ENCODE measurements at regions not wholly inside any gene's neighbourhood (a gene's known extent, or its start where the extent isn't known, plus 50 kb on each side); places are given as distances from the start of the nearest gene placed in this dataset.

- Histone ChIP-seq H2AFZ (ENCODE audit: low read depth, low read length) (no peak overlapping the region), H3K4me2 (ENCODE audit: insufficient read depth, low read length) (no peak overlapping the region), H3K9me3 (replicated peaks; ENCODE audit: control insufficient read depth, insufficient read depth, low read length) (no peaks in the 10 kb centered on the region), H3K27me3 (ENCODE audit: control insufficient read depth in 2 of 2, insufficient read depth in 2 of 2, low read length in 2 of 2) (no peaks in the 10 kb centered on the region), H3K79me2 (ENCODE audit: control insufficient read depth, insufficient read depth, low read length) (no peaks in the 10 kb centered on the region), H3K27ac (ENCODE audit: insufficient read depth, low read depth, low read length) (no peak overlapping the region), H3K9ac (replicated peaks; ENCODE audit: extremely low read depth, insufficient read depth, low read length) (no peak overlapping the region), H3K4me1 (ENCODE audit: control insufficient read depth, extremely low read depth, insufficient read depth, low read length) (no peaks in the 10 kb centered on the region), H3K4me3 (replicated peaks in 1 of 3; ENCODE audit: insufficient read depth in 1 of 3, low read depth in 1 of 3, low read length in 3 of 3) (no peak overlapping the region), H3K9me1 (replicated peaks; ENCODE audit: control insufficient read depth, extremely low read depth, insufficient read depth, low read length) (no peaks in the 10 kb centered on the region), H4K20me1 (replicated peaks; ENCODE audit: control insufficient read depth, extremely low read depth, insufficient read depth, low read length) (no peaks in the 10 kb centered on the region), H3K36me3 (ENCODE audit: control insufficient read depth in 2 of 2, extremely low read depth in 1 of 2, insufficient read depth in 2 of 2, low read length in 2 of 2) (no peaks in the 10 kb centered on the region)
- no TSS peak for BruUV-seq (replicated peaks)
- ChIA-PET CTCF (no interaction called here), POLR2A (no interaction called here)
- FAIRE-seq (no peak), DNase-seq (ENCODE audit: low read depth, low spot score) (no peak)
- dilution Hi-C loops (cut with MboI; ENCODE audit: extremely low pct_ligation_motif_present, low sequenced_read_pairs) (no loop called here), intact Hi-C loops (cut with micrococcal nuclease) (no loop called here)
- TF ChIP-seq MYC (IDR thresholded peaks at IDR 0.05; ENCODE audit: low read depth, low read length) (no peak), CTCF (IDR thresholded peaks at IDR 0.05; ENCODE audit: extremely low read depth in 1 of 2, insufficient read depth in 1 of 2, low read depth in 1 of 2, low read length in 2 of 2) (no peak), JUN (IDR thresholded peaks at IDR 0.05; ENCODE audit: borderline replicate concordance, insufficient read depth, insufficient read length, low read depth) (no peak), EZH2 (IDR thresholded peaks at IDR 0.05; ENCODE audit: borderline replicate concordance, low read depth, low read length, severe bottlenecking) (no peak)
These were observed 277.6 kb downstream of the PSAT1 start for GRCh38 chr9:78574354-78575045.

- no peak overlapping the region for H3K4me2 ChIP-seq (ENCODE audit: insufficient read depth, low read length)
- FAIRE-seq = no peak
- CTCF ChIA-PET = no interaction called here
These were observed 278.2 kb downstream of the PSAT1 start for GRCh38 chr9:78575081-78575480.

More at GRCh38 chr9:78575081-78575480, 278.2 kb downstream of the PSAT1 start:
- no TSS peak for BruUV-seq (replicated peaks)
- TF ChIP-seq FOS (IDR thresholded peaks at IDR 0.05; ENCODE audit: borderline replicate concordance, insufficient read depth, low read length) (no peak), EZH2 (IDR thresholded peaks at IDR 0.05; ENCODE audit: borderline replicate concordance, low read depth, low read length, severe bottlenecking) (no peak), POLR2AphosphoS5 (IDR thresholded peaks at IDR 0.05; ENCODE audit: insufficient read depth, low read depth, low read length) (no peak), CTCF (IDR thresholded peaks at IDR 0.05; ENCODE audit: extremely low read depth in 1 of 2, insufficient read depth in 1 of 2, low read depth in 1 of 2, low read length in 2 of 2) (no peak), JUN (IDR thresholded peaks at IDR 0.05; ENCODE audit: borderline replicate concordance, insufficient read depth, insufficient read length, low read depth) (no peak), GATA2 (IDR thresholded peaks at IDR 0.05; ENCODE audit: insufficient read depth, insufficient read length, low read depth, low read length) (no peak), POLR2A (IDR thresholded peaks at IDR 0.05; ENCODE audit: low read depth, low read length) (no peak), MYC (IDR thresholded peaks at IDR 0.05; ENCODE audit: low read depth, low read length) (no peak), MAX (IDR thresholded peaks at IDR 0.05; ENCODE audit: insufficient read depth, insufficient read length) (no peak)
- Histone ChIP-seq H4K20me1 (replicated peaks; ENCODE audit: control insufficient read depth, extremely low read depth, insufficient read depth, low read length) (no peaks in the 10 kb centered on the region), H3K4me1 (ENCODE audit: control insufficient read depth, extremely low read depth, insufficient read depth, low read length) (no peaks in the 10 kb centered on the region), H3K27me3 (ENCODE audit: control insufficient read depth in 2 of 2, insufficient read depth in 2 of 2, low read length in 2 of 2) (no peaks in the 10 kb centered on the region), H2AFZ (ENCODE audit: low read depth, low read length) (no peak overlapping the region), H3K27ac (ENCODE audit: insufficient read depth, low read depth, low read length) (no peak overlapping the region), H3K9ac (replicated peaks; ENCODE audit: extremely low read depth, insufficient read depth, low read length) (no peak overlapping the region), H3K36me3 (ENCODE audit: control insufficient read depth in 2 of 2, extremely low read depth in 1 of 2, insufficient read depth in 2 of 2, low read length in 2 of 2) (no peaks in the 10 kb centered on the region), H3K4me3 (replicated peaks in 1 of 3; ENCODE audit: insufficient read depth in 1 of 3, low read depth in 1 of 3, low read length in 3 of 3) (no peak overlapping the region), H3K9me1 (replicated peaks; ENCODE audit: control insufficient read depth, extremely low read depth, insufficient read depth, low read length) (no peaks in the 10 kb centered on the region), H3K9me3 (replicated peaks; ENCODE audit: control insufficient read depth, insufficient read depth, low read length) (no peaks in the 10 kb centered on the region), H3K79me2 (ENCODE audit: control insufficient read depth, insufficient read depth, low read length) (no peaks in the 10 kb centered on the region)
- DNase-seq (ENCODE audit: low read depth, low spot score) = no peak
- dilution Hi-C loops (cut with MboI; ENCODE audit: extremely low pct_ligation_motif_present, low sequenced_read_pairs) (no loop called here), intact Hi-C loops (cut with micrococcal nuclease) (no loop called here)
- POLR2A ChIA-PET = no interaction called here
